Caco-2 (cell line): ENCODE measurements at regions not wholly inside any gene's neighbourhood (a gene's known extent, or its start where the extent isn't known, plus 50 kb on each side); places are given as distances from the start of the nearest gene placed in this dataset.

Source experiments
- BruUV-seq: library from RNA; stranded (reverse); fragments of 400-500 nt; replicated peaks from 2 replicates; lab custom pipeline; 2021; lab: Mats Ljungman, UMichigan
- CTCF ChIA-PET: fragments of 300-600 bp; sonication (Branson Sonifier 250); formaldehyde crosslinking; loops from one replicate; lab custom pipeline; 2022; ENCODE audit warnings: antibody characterized with exemption; lab: Charles Lee
- POLR2A ChIA-PET: fragments of 300-600 bp; sonication (Branson Sonifier 250); formaldehyde crosslinking; loops from one replicate; lab custom pipeline; 2022; ENCODE audit warnings: antibody characterized with exemption; lab: Charles Lee
- DNase-seq, 2 experiments: peaks; one replicate each; pipeline versions ENCODE4 v3.0.0 to v3.0.0-alpha.2; 2020 to 2022
- H3K27me3 ChIP-seq: replicated peaks from 2 replicates; pipeline ENCODE4 v1.6.0; 2011; ENCODE audit warnings: low read length; ENCODE audit not compliant: control insufficient read depth, insufficient read depth
- H3K36me3 ChIP-seq: 2 replicates; pipeline ENCODE4 v1.5.1; 2011; ENCODE audit warnings: low read length; ENCODE audit not compliant: control insufficient read depth, insufficient read depth
- H3K4me1 ChIP-seq: fragments of 250-450 bp; sonication (Bioruptor Pico); 2 replicates; pipeline ENCODE4 v1.5.1; 2020; ENCODE audit warnings: mild to moderate bottlenecking
- H3K4me3 ChIP-seq: 2 replicates; pipeline ENCODE4 v1.5.1; 2011; ENCODE audit warnings: low read depth, mild to moderate bottlenecking, control low read depth, low read length
- H3K9me3 ChIP-seq: fragments of 250-450 bp; sonication (Bioruptor Pico); 2 replicates; pipeline ENCODE4 v1.5.1; 2020; ENCODE audit warnings: mild to moderate bottlenecking, moderate library complexity
- H3K27ac Mint-ChIP-seq: one replicate; pipeline ENCODE4 v1.8.0; 2022; ENCODE audit warnings: mixed read lengths; ENCODE audit not compliant: unreplicated experiment
- H3K27me3 Mint-ChIP-seq: one replicate; pipeline ENCODE4 v1.8.0; 2022; ENCODE audit warnings: mixed read lengths; ENCODE audit not compliant: insufficient read depth, unreplicated experiment
- H3K36me3 Mint-ChIP-seq: one replicate; pipeline ENCODE4 v1.8.0; 2022; ENCODE audit warnings: mild to moderate bottlenecking, mixed read lengths; ENCODE audit not compliant: insufficient read depth, unreplicated experiment
- H3K4me1 Mint-ChIP-seq: one replicate; pipeline ENCODE4 v1.8.0; 2022; ENCODE audit warnings: low read depth, mixed read lengths; ENCODE audit not compliant: unreplicated experiment
- H3K4me3 Mint-ChIP-seq: one replicate; pipeline ENCODE4 v1.8.0; 2022; ENCODE audit warnings: mild to moderate bottlenecking, moderate library complexity, mixed read lengths; ENCODE audit not compliant: unreplicated experiment
- H3K9me3 Mint-ChIP-seq: one replicate; pipeline ENCODE4 v1.8.0; 2022; ENCODE audit warnings: mixed read lengths; ENCODE audit not compliant: unreplicated experiment
- CTCF ChIP-seq, 2 experiments: fragments of 200-600 bp in 1 of 2; IDR thresholded peaks; 1 replicate in 1 of 2; 2 replicates in 1 of 2; pipeline versions ENCODE4 v1.5.1 to v1.8.0; 2011 to 2022; ENCODE audit warnings: antibody characterized with exemption in 1 of 2, control low read depth in 1 of 2, inconsistent platforms in 1 of 2, low read depth in 1 of 2, low read length in 1 of 2, mild to moderate bottlenecking in 1 of 2, moderate library complexity in 1 of 2; ENCODE audit not compliant: insufficient read depth in 1 of 2, severe bottlenecking in 1 of 2, unreplicated experiment in 1 of 2
- intact Hi-C: fragments of 100-400 bp; cut with micrococcal nuclease; formaldehyde crosslinking; loops from one replicate; pipeline ENCODE4 v1.10.0; 2022; ENCODE audit not compliant: unreplicated experiment

- H3K4me1 Mint-ChIP-seq = no peaks in the 10 kb centered on the region
- BruUV-seq = no TSS peak
- TF ChIP-seq CTCF (IDR thresholded peaks at IDR 0.05; ENCODE audit: insufficient read depth in 1 of 2, low read depth in 1 of 2, low read length in 1 of 2, severe bottlenecking in 1 of 2, unreplicated experiment in 1 of 2) = no peak
- no peak overlapping the region for H3K4me3 Mint-ChIP-seq
- Histone ChIP-seq H3K36me3 (no peaks in the 10 kb centered on the region), H3K27me3 (no peaks in the 10 kb centered on the region), H3K9me3 (no peaks in the 10 kb centered on the region), H3K4me3 (no peak overlapping the region), H3K4me1 (no peaks in the 10 kb centered on the region)
- no peak for DNase-seq
- ChIA-PET CTCF (no interaction called here), POLR2A (no interaction called here)
- H3K9me3 Mint-ChIP-seq = no peaks in the 10 kb centered on the region
- H3K27me3 Mint-ChIP-seq = peaks cover 8% of the 10 kb centered on the region
- H3K27ac Mint-ChIP-seq = no peak overlapping the region
- intact Hi-C loops = no loop called here
- H3K36me3 Mint-ChIP-seq = no peaks in the 10 kb centered on the region
Measured at GRCh38 chr7:1320616-1321240, 88.1 kb downstream of the UNCX start.

GRCh38 chr7:1321411-1322239, 89.0 kb downstream of the UNCX start:
- Mint-ChIP-seq H3K36me3 (no peaks in the 10 kb centered on the region), H3K9me3 (no peaks in the 10 kb centered on the region), H3K4me1 (no peaks in the 10 kb centered on the region), H3K27ac (no peak overlapping the region), H3K4me3 (no peak overlapping the region), H3K27me3 (peaks cover 6% of the 10 kb centered on the region)
- H3K36me3 ChIP-seq = no peaks in the 10 kb centered on the region
- no peak for DNase-seq
- TF ChIP-seq CTCF (IDR thresholded peaks at IDR 0.05; ENCODE audit: insufficient read depth in 1 of 2, low read depth in 1 of 2, low read length in 1 of 2, severe bottlenecking in 1 of 2, unreplicated experiment in 1 of 2) = no peak
- intact Hi-C loops = no loop called here
- ChIA-PET POLR2A (no interaction called here), CTCF (no interaction called here)
- no peak overlapping the region for H3K4me3 ChIP-seq
- no peaks in the 10 kb centered on the region for H3K9me3 ChIP-seq
- H3K27me3 ChIP-seq = no peaks in the 10 kb centered on the region
- H3K4me1 ChIP-seq = no peaks in the 10 kb centered on the region
- BruUV-seq = no TSS peak

GRCh38 chr7:1322240-1323110, 89.8 kb downstream of the UNCX start:
- H3K27me3 ChIP-seq = no peaks in the 10 kb centered on the region
- POLR2A ChIA-PET = no interaction called here
- H3K27ac Mint-ChIP-seq = no peak overlapping the region

More at GRCh38 chr7:1322240-1323110, 89.8 kb downstream of the UNCX start:
- no peaks in the 10 kb centered on the region for H3K4me1 Mint-ChIP-seq
- no peak overlapping the region for H3K4me3 ChIP-seq
- no peaks in the 10 kb centered on the region for H3K9me3 Mint-ChIP-seq
- no peaks in the 10 kb centered on the region for H3K36me3 Mint-ChIP-seq
- CTCF ChIA-PET = no interaction called here
- no TSS peak for BruUV-seq
- TF ChIP-seq CTCF (IDR thresholded peaks at IDR 0.05; ENCODE audit: insufficient read depth in 1 of 2, low read depth in 1 of 2, low read length in 1 of 2, severe bottlenecking in 1 of 2, unreplicated experiment in 1 of 2) = no peak
- H3K9me3 ChIP-seq = no peaks in the 10 kb centered on the region
- no peaks in the 10 kb centered on the region for H3K36me3 ChIP-seq
- DNase-seq = no peak
- no peaks in the 10 kb centered on the region for H3K4me1 ChIP-seq
- no peak overlapping the region for H3K4me3 Mint-ChIP-seq
- intact Hi-C loops = no loop called here
- peaks cover 6% of the 10 kb centered on the region for H3K27me3 Mint-ChIP-seq
